Loucy (cell line): ENCODE measurements at regions not wholly inside any gene's neighbourhood (a gene's known extent, or its start where the extent isn't known, plus 50 kb on each side); places are given as distances from the start of the nearest gene placed in this dataset.
"Not testable (repeated sequence)": the region's sequence is repeated elsewhere in the genome, so short reads cannot be mapped to it uniquely, and the experiment has no call there.

Experiments used
- H2AFZ ChIP-seq: fragments of 200-600 bp; sonication (generic); 2 replicates; pipeline ENCODE4 v1.6.0; 2016; ENCODE audit warnings: antibody characterized with exemption, mild to moderate bottlenecking, low read length, moderate library complexity
- H3F3A ChIP-seq: fragments of 200-600 bp; 2 replicates; pipeline ENCODE4 v1.6.0; 2016; ENCODE audit warnings: antibody characterized with exemption, low read depth, mild to moderate bottlenecking
- H3K27me3 ChIP-seq: fragments of 200-600 bp; sonication (generic); 2 replicates; pipeline ENCODE4 v1.6.1; 2014; ENCODE audit warnings: low read length, mild to moderate bottlenecking; ENCODE audit not compliant: insufficient read depth, poor library complexity, severe bottlenecking
- H3K36me3 ChIP-seq: fragments of 200-600 bp; sonication (generic); 2 replicates; pipeline ENCODE4 v1.6.1; 2016; ENCODE audit warnings: low read length; ENCODE audit not compliant: insufficient read depth
- H3K4me1 ChIP-seq: fragments of 200-600 bp; sonication (generic); 2 replicates; pipeline ENCODE4 v1.5.1; 2014; ENCODE audit warnings: low read length, mild to moderate bottlenecking; ENCODE audit not compliant: insufficient read depth, poor library complexity, severe bottlenecking
- H3K4me2 ChIP-seq: fragments of 200-600 bp; sonication (generic); 2 replicates; pipeline ENCODE4 v1.6.0; 2014; ENCODE audit warnings: antibody characterized with exemption, low read length, low read depth, mild to moderate bottlenecking; ENCODE audit not compliant: poor library complexity, severe bottlenecking
- H3K4me3 ChIP-seq: fragments of 200-600 bp; sonication (generic); 2 replicates; pipeline ENCODE4 v1.5.1; 2014; ENCODE audit warnings: low read length, mild to moderate bottlenecking, mixed read lengths; ENCODE audit not compliant: poor library complexity, severe bottlenecking
- H3K79me2 ChIP-seq: fragments of 200-600 bp; sonication (generic); 2 replicates; pipeline ENCODE4 v1.6.1; 2014; ENCODE audit warnings: low read length; ENCODE audit not compliant: insufficient read depth
- H3K9ac ChIP-seq: fragments of 200-600 bp; sonication (generic); 2 replicates; pipeline ENCODE4 v1.6.0; 2014; ENCODE audit warnings: mild to moderate bottlenecking, low read depth, low read length, moderate library complexity; ENCODE audit not compliant: poor library complexity, severe bottlenecking
- H3K9me2 ChIP-seq: fragments of 200-600 bp; sonication (generic); replicated peaks from 2 replicates; pipeline ENCODE4 v1.6.1; 2016; ENCODE audit warnings: low read depth, low read length, mixed read lengths
- H3K9me3 ChIP-seq: fragments of 200-600 bp; sonication (generic); 2 replicates; pipeline ENCODE4 v1.6.1; 2014; ENCODE audit warnings: mild to moderate bottlenecking, antibody characterized with exemption, low read length, low read depth; ENCODE audit not compliant: insufficient read depth
- H4K20me1 ChIP-seq: fragments of 200-600 bp; sonication (generic); 2 replicates; pipeline ENCODE4 v1.6.0; 2014; ENCODE audit warnings: antibody characterized with exemption, low read length, mild to moderate bottlenecking; ENCODE audit not compliant: insufficient read depth, poor library complexity, severe bottlenecking
- CTCF ChIP-seq: fragments of 200-600 bp; sonication (generic); conservative IDR thresholded peaks from 2 replicates; pipeline ENCODE4 v1.5.1; 2014; ENCODE audit warnings: mild to moderate bottlenecking, antibody characterized with exemption, low read length
- EZH2phosphoT487 ChIP-seq: fragments of 200-600 bp; IDR thresholded peaks from 2 replicates; pipeline ENCODE4 v1.6.1; 2018; ENCODE audit warnings: antibody characterized with exemption, mild to moderate bottlenecking, moderate library complexity, borderline replicate concordance

GRCh38 chr12:97713270-97713669, 250.7 kb downstream of the RMST start:
- Histone ChIP-seq H3K4me2 (no peak overlapping the region), H4K20me1 (no peaks in the 10 kb centered on the region), H3K36me3 (no peaks in the 10 kb centered on the region), H3K4me3 (no peak overlapping the region), H3K27me3 (no peaks in the 10 kb centered on the region), H3K9me3 (no peaks in the 10 kb centered on the region), H3K9ac (no peak overlapping the region), H2AFZ (no peak overlapping the region), H3F3A (no peaks in the 10 kb centered on the region), H3K79me2 (no peaks in the 10 kb centered on the region), H3K4me1 (no peaks in the 10 kb centered on the region), H3K9me2 (no peaks in the 10 kb centered on the region)
- TF ChIP-seq CTCF (no peak), EZH2phosphoT487 (no peak)

GRCh38 chr12:97714107-97714563, 251.5 kb downstream of the RMST start:
- Histone ChIP-seq H3K4me2 (no peak overlapping the region), H2AFZ (no peak overlapping the region), H3K4me1 (no peaks in the 10 kb centered on the region), H3K36me3 (no peaks in the 10 kb centered on the region), H3K9me2 (no peaks in the 10 kb centered on the region), H3K4me3 (no peak overlapping the region), H3K79me2 (no peaks in the 10 kb centered on the region), H3F3A (no peaks in the 10 kb centered on the region), H3K9me3 (no peaks in the 10 kb centered on the region), H3K27me3 (no peaks in the 10 kb centered on the region), H3K9ac (no peak overlapping the region), H4K20me1 (no peaks in the 10 kb centered on the region)
- TF ChIP-seq CTCF (no peak), EZH2phosphoT487 (no peak)

GRCh38 chr12:97716356-97716755, 253.8 kb downstream of the RMST start:
- H3K9me3 ChIP-seq, result no peaks in the 10 kb centered on the region
- H3K4me3 ChIP-seq, result no peak overlapping the region
- no peak overlapping the region for H3K9ac ChIP-seq
- no peaks in the 10 kb centered on the region for H3F3A ChIP-seq
- no peaks in the 10 kb centered on the region for H3K36me3 ChIP-seq
- H2AFZ ChIP-seq, result no peak overlapping the region
- H3K9me2 ChIP-seq, result no peaks in the 10 kb centered on the region
- H3K27me3 ChIP-seq, result no peaks in the 10 kb centered on the region
- H3K79me2 ChIP-seq, result no peaks in the 10 kb centered on the region
- no peak overlapping the region for H3K4me2 ChIP-seq
- H4K20me1 ChIP-seq, result no peaks in the 10 kb centered on the region
- peak; percentile 58 for TF ChIP-seq CTCF
- no peak for TF ChIP-seq EZH2phosphoT487
- H3K4me1 ChIP-seq, result no peaks in the 10 kb centered on the region

GRCh38 chr12:97723801-97724200, 261.2 kb downstream of the RMST start:
- not testable (repeated sequence) for H3K4me2 ChIP-seq, H3K4me1 ChIP-seq

More at GRCh38 chr12:97723801-97724200, 261.2 kb downstream of the RMST start:
- not testable (repeated sequence) for H3F3A ChIP-seq, H3K36me3 ChIP-seq, H3K79me2 ChIP-seq, H2AFZ ChIP-seq, H3K27me3 ChIP-seq, H3K4me3 ChIP-seq, H3K9ac ChIP-seq, H3K9me3 ChIP-seq, H4K20me1 ChIP-seq, H3K9me2 ChIP-seq
